AG04449 (cell line): ENCODE measurements at regions not wholly inside any gene's neighbourhood (a gene's known extent, or its start where the extent isn't known, plus 50 kb on each side); places are given as distances from the start of the nearest gene placed in this dataset.
"Not testable (repeated sequence)": the region's sequence is repeated elsewhere in the genome, so short reads cannot be mapped to it uniquely, and the experiment has no call there.

ENCODE experiments used
- CTCF ChIA-PET: fragments of 350-600 bp; formaldehyde crosslinking; extraction: SDS; loops from one replicate; lab custom pipeline; 2021; ENCODE audit warnings: antibody characterized with exemption; lab: Yijun Ruan, JAX
- POLR2A ChIA-PET: fragments of 400-600, 350-600 bp; formaldehyde crosslinking; extraction: SDS; loops from one replicate; lab custom pipeline; 2020; ENCODE audit warnings: antibody characterized with exemption, inconsistent platforms; lab: Yijun Ruan, JAX
- DNase-seq: peaks from one replicate; pipeline ENCODE4 v3.0.0-alpha.2; 2010; ENCODE audit warnings: low read depth, low spot score
- H3K4me3 ChIP-seq: 2 replicates; pipeline ENCODE4 v1.5.1; 2011; ENCODE audit warnings: low read depth, mild to moderate bottlenecking, control low read depth, low read length
- CTCF ChIP-seq: IDR thresholded peaks from one replicate; pipeline ENCODE4 v1.5.1; 2011; ENCODE audit warnings: mild to moderate bottlenecking, moderate library complexity, low read length, control low read depth, inconsistent platforms; ENCODE audit not compliant: insufficient read depth; ENCODE audit errors: missing control alignments

- no peak for DNase-seq
- ChIA-PET CTCF (no interaction called here), POLR2A (no interaction called here)
- no peak overlapping the region for H3K4me3 ChIP-seq
- TF ChIP-seq CTCF: no peak
Measured at GRCh38 chr14:40221428-40221827, 789.2 kb upstream of the FBXO33 start.

- H3K4me3 ChIP-seq: no peak overlapping the region
- CTCF ChIA-PET: no interaction called here
- TF ChIP-seq CTCF: no peak
- DNase-seq: no peak
- POLR2A ChIA-PET: no interaction called here
Measured at GRCh38 chr14:40219032-40219431, 786.8 kb upstream of the FBXO33 start.

GRCh38 chr14:40218282-40218941 lies 786.2 kb upstream of the FBXO33 start:
- H3K4me3 ChIP-seq: no peak overlapping the region
- ChIA-PET POLR2A (no interaction called here), CTCF (no interaction called here)
- TF ChIP-seq CTCF: no peak
- no peak for DNase-seq

- no peak for DNase-seq
- no peak overlapping the region for H3K4me3 ChIP-seq
- no peak for TF ChIP-seq CTCF
- ChIA-PET CTCF (no interaction called here), POLR2A (no interaction called here)
Measured at GRCh38 chr14:40216976-40217375, 784.7 kb upstream of the FBXO33 start.

GRCh38 chr14:40216408-40216807 lies 784.2 kb upstream of the FBXO33 start:
- H3K4me3 ChIP-seq, POLR2A ChIA-PET, CTCF ChIA-PET, DNase-seq: not testable (repeated sequence)

GRCh38 chr14:40213701-40214100 lies 781.5 kb upstream of the FBXO33 start:
- CTCF ChIA-PET: no interaction called here
- no peak overlapping the region for H3K4me3 ChIP-seq
- no peak for DNase-seq
- no peak for TF ChIP-seq CTCF
- POLR2A ChIA-PET: no interaction called here
